ENCODE measurements at regions not wholly inside any gene's neighbourhood (a gene's known extent, or its start where the extent isn't known, plus 50 kb on each side); places are given as distances from the start of the nearest gene placed in this dataset.

GRCh38 chr2:63678551-63678950, 89.8 kb downstream of the MDH1 start:
- H3K36me3 ChIP-seq (replicated peaks; ENCODE audit: insufficient read depth, low read length) = no peaks in the 10 kb centered on the region

DNA sequence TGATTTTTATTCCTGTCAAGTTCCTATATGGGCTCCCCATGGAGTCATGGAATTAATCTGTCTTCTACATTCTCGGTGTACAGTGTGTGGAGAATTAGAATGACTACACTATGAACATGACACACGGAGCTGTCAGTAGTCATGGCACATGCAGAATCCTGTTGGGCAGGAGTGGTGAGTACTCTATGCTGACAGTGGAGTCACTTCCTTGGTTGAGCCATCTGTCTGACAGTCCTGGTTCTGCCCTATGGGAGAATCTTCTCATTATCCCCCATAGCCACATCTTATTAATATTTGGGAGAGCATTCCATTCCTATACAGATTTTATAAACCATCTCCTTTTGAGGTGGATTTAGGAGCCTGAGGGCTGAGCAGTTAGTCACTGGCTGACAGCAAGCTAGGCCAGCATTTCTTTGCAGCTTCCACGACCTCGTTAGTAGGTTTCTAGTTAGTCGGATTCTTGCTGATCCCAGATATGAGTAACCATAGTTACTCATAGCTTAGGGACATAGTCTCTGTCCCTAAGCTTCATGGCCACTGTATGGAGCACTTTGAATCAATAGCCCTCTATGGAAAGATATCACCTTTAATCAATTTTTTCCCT, 90.6 kb downstream of the MDH1 start:
- H3K79me2 ChIP-seq (ENCODE audit: low read length) = no peaks in the 10 kb centered on the region

More at GRCh38 chr2:63678551-63678950, 89.8 kb downstream of the MDH1 start:
- Histone ChIP-seq H3K27ac (ENCODE audit: low read length) (no peak overlapping the region), H3K4me2 (ENCODE audit: low read depth, low read length) (no peak overlapping the region), H2AFZ (ENCODE audit: low read length) (no peak overlapping the region), H3K4me3 (ENCODE audit: low read length) (no peak overlapping the region), H3K9ac (ENCODE audit: low read length) (no peak overlapping the region), H3K9me3 (replicated peaks; ENCODE audit: insufficient read depth, low read length) (no peaks in the 10 kb centered on the region), H3K4me1 (ENCODE audit: low read length) (no peaks in the 10 kb centered on the region), H4K20me1 (ENCODE audit: insufficient read depth, low read length) (no peaks in the 10 kb centered on the region), H3K27me3 (replicated peaks; ENCODE audit: insufficient read depth, low read length) (no peaks in the 10 kb centered on the region), H3F3A (ENCODE audit: insufficient read depth, low read length) (no peaks in the 10 kb centered on the region), H3K79me2 (ENCODE audit: low read length) (no peaks in the 10 kb centered on the region), H3K9me2 (replicated peaks; ENCODE audit: insufficient read depth, low read length) (no peaks in the 10 kb centered on the region)
- DNase-seq = no peak
- TF ChIP-seq EZH2phosphoT487 (IDR thresholded peaks at IDR 0.05; ENCODE audit: low read length) (no peak), EZH2 (optimal IDR thresholded peaks at IDR 0.05; ENCODE audit: low read depth, low read length) (no peak), CTCF (IDR thresholded peaks at IDR 0.05; ENCODE audit: low read length) (no peak)

GRCh38 chr2:63680455-63680854, 91.7 kb downstream of the MDH1 start:
- H3K36me3 ChIP-seq (replicated peaks; ENCODE audit: insufficient read depth, low read length) = no peaks in the 10 kb centered on the region
- no peaks in the 10 kb centered on the region for H3K79me2 ChIP-seq (ENCODE audit: low read length)
- H3K27me3 ChIP-seq (replicated peaks; ENCODE audit: insufficient read depth, low read length) = no peaks in the 10 kb centered on the region
- no peak overlapping the region for H3K9ac ChIP-seq (ENCODE audit: low read length)
- no peak for DNase-seq
- H3K4me1 ChIP-seq (ENCODE audit: low read length) = no peaks in the 10 kb centered on the region
- H3K9me3 ChIP-seq (replicated peaks; ENCODE audit: insufficient read depth, low read length) = no peaks in the 10 kb centered on the region
- H3K27ac ChIP-seq (ENCODE audit: low read length) = no peak overlapping the region
- H2AFZ ChIP-seq (ENCODE audit: low read length) = no peak overlapping the region
- no peak overlapping the region for H3K4me2 ChIP-seq (ENCODE audit: low read depth, low read length)
- H3F3A ChIP-seq (ENCODE audit: insufficient read depth, low read length) = no peaks in the 10 kb centered on the region
- no peak overlapping the region for H3K4me3 ChIP-seq (ENCODE audit: low read length)
- H4K20me1 ChIP-seq (ENCODE audit: insufficient read depth, low read length) = no peaks in the 10 kb centered on the region
- TF ChIP-seq CTCF (IDR thresholded peaks at IDR 0.05; ENCODE audit: low read length) (no peak), EZH2 (optimal IDR thresholded peaks at IDR 0.05; ENCODE audit: low read depth, low read length) (no peak), EZH2phosphoT487 (IDR thresholded peaks at IDR 0.05; ENCODE audit: low read length) (no peak)
- no peaks in the 10 kb centered on the region for H3K9me2 ChIP-seq (replicated peaks; ENCODE audit: insufficient read depth, low read length)

More for the DNA sequence above, 90.6 kb downstream of the MDH1 start:
- H3K27ac ChIP-seq (ENCODE audit: low read length) = no peak overlapping the region
- H4K20me1 ChIP-seq (ENCODE audit: insufficient read depth, low read length) = no peaks in the 10 kb centered on the region
- no peaks in the 10 kb centered on the region for H3K36me3 ChIP-seq (replicated peaks; ENCODE audit: insufficient read depth, low read length)
- no peaks in the 10 kb centered on the region for H3K9me3 ChIP-seq (replicated peaks; ENCODE audit: insufficient read depth, low read length)
- H3K9ac ChIP-seq (ENCODE audit: low read length) = no peak overlapping the region
- H3K4me2 ChIP-seq (ENCODE audit: low read depth, low read length) = no peak overlapping the region
- H3F3A ChIP-seq (ENCODE audit: insufficient read depth, low read length) = no peaks in the 10 kb centered on the region
- no peak for TF ChIP-seq EZH2phosphoT487 (IDR thresholded peaks at IDR 0.05; ENCODE audit: low read length)
- TF ChIP-seq CTCF (IDR thresholded peaks at IDR 0.05; ENCODE audit: low read length) = no peak
- TF ChIP-seq EZH2 (optimal IDR thresholded peaks at IDR 0.05; ENCODE audit: low read depth, low read length) = no peak
- DNase-seq = no peak
- no peaks in the 10 kb centered on the region for H3K9me2 ChIP-seq (replicated peaks; ENCODE audit: insufficient read depth, low read length)
- no peaks in the 10 kb centered on the region for H3K27me3 ChIP-seq (replicated peaks; ENCODE audit: insufficient read depth, low read length)
- no peak overlapping the region for H3K4me3 ChIP-seq (ENCODE audit: low read length)
- no peaks in the 10 kb centered on the region for H3K4me1 ChIP-seq (ENCODE audit: low read length)
- no peak overlapping the region for H2AFZ ChIP-seq (ENCODE audit: low read length)
